DMS114 treated with DMSO at 0.1 percent for 48 hours (cell line): ENCODE measurements at regions not wholly inside any gene's neighbourhood (a gene's known extent, or its start where the extent isn't known, plus 50 kb on each side); places are given as distances from the start of the nearest gene placed in this dataset.

ENCODE experiments used
- DNase-seq: peaks from one replicate; lab custom pipeline; 2025; ENCODE audit not compliant: unreplicated experiment; lab: John Stamatoyannopoulos, UW

DNA sequence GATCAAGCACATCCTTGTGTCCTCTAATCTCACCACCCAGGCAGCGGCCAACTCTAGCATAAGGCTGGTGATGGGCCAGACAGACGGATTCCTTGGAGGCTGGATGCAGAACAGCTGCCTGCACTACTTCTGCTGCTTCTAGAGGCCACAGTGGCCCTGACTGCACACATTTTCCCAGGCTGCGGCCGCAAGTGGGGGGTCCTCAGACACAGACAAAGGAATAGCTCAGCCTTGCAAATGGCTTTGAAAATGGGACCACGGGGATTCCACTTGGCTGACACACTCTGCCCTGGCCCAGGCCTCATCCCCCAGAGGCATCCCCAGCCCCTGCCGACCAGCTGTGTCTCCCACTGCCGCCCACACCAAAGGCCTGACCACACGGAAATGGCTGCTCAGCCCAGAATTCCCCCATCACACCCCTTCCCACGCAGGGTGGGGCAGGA lies 540.8 kb downstream of the BNC2 start:
- no peak for DNase-seq

- no peak for DNase-seq
Measured at GRCh38 chr9:16331031-16331430, 539.4 kb downstream of the BNC2 start.

DNA sequence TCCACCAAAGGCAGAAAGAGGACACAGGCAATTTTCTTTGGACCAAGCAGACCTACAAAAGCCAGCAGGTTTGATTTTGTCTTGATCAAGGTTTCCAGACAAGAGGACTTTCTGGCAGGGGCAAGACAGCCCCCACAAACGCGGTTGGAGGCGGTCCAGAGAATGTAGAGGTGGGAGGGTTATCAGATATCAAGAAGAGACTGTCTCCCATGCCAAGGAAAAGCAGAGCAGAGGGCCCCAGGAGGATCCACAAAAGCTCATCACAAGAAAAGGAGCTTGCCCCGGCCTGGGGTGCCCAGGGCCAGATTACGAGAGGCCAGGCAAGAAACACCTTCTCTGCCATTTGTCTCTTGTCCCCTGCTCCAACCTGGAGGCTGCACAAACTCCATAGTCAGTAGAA lies 538.9 kb downstream of the BNC2 start:
- no peak for DNase-seq

- no peak for DNase-seq
Measured at GRCh38 chr9:16333691-16334090, 536.8 kb downstream of the BNC2 start.

GRCh38 chr9:16335788-16336580 lies 534.5 kb downstream of the BNC2 start:
- DNase-seq: no peak

DNA sequence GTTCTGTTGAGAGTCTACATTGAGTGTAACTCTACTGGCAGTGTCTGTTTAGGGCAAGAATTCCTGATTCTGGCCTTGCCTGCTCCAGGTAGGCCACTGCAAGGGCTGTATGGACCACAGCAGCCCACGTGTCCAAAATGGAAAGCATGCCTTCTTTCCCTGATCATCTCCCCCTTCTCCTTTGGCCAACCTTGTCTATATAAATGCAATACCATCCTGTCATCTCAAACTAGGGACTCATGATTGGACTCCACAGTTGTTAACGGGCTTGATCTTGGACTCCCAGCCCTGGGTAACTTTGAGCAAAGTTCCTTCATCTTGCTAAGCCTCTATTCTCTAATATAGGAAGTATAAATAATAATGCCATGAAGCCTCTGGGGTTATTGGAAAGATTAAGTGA lies 533.6 kb downstream of the BNC2 start:
- DNase-seq: no peak

DNA sequence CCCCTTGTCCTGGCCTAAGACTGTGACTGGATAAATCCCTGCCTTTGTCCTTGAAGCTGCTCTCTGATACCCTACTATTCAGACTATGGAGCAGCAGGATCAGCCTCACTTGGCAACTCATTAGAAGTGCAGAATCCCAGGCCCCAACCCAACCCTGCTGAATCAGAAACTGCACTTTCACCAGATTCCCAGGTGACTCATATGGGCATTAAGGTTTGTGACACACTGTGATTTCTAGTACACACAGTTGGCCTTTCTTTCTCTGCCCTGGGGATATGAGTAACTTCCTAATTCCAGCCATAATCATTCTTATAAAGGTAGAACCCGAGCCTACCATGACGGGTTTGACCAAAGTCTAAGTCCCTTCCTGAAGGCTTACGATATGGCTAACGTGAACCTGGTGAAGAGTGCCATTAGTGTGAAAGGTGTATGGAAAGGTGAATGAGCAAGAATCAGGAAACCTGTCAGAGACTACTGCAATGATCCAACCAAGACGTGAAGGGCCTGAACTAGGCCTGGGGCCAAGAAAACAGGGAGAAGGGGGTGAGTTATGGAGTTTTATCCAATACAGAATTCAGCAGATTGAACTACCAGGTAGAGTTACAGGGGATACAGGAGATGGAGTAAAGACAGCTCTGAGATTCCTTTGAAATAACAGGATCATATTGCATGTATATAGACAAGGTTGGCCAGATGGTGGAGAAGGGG lies 533.0 kb downstream of the BNC2 start:
- DNase-seq: no peak

DNA sequence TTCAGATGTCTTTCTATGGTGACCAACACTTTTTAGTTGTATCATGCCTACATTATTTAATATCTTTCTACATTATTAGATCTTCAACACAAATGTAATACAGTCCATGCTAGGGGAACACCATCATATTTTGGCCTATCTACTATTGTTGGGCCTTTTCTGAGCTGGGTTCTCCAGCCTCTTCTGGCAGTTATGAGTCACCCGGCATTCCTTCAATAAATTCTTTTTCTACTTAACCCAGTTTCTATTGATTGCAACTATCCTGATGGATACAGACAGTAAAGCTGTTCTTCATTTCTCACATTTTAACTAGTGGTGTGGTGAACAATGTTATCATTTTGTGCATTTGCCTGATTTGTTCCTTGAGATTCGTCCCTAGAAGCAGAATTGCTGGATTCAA lies 529.3 kb downstream of the BNC2 start:
- no peak for DNase-seq

DNA sequence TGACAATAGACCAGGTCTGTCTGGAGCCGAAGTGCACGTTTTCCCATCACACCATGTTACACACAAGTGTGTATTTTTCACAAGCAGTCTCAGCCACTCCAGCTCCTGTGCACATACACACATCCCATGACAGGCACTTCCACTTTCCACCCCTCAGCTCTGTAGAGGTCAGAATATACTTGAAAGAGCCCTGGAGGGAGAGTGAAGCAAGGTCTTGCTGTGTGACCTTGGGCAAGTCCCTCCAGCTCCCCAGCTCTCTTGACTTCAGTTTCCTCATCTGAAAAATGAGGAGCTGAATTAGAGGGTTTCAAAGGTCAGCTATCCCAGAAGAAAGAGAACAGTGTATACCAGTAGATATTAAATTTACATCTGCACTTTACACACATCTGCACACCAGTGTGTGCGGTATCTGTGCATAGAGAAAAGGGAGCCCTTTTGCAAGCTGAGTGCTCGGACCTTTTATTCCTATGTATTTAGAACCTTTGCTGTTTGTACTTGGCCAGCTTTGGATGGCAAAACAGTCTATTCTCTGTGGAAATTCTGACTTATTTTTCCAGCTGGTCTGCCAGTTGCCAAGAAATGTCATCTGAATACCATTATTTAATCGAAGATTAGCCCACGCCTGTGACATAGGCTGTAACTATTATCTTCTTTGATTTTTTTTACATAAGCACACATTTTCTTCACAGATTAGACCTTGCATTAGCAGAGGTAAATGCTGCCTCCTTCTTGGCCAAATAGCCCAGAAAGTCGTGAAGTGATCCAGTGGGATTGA lies 528.0 kb downstream of the BNC2 start:
- DNase-seq: no peak

DNA sequence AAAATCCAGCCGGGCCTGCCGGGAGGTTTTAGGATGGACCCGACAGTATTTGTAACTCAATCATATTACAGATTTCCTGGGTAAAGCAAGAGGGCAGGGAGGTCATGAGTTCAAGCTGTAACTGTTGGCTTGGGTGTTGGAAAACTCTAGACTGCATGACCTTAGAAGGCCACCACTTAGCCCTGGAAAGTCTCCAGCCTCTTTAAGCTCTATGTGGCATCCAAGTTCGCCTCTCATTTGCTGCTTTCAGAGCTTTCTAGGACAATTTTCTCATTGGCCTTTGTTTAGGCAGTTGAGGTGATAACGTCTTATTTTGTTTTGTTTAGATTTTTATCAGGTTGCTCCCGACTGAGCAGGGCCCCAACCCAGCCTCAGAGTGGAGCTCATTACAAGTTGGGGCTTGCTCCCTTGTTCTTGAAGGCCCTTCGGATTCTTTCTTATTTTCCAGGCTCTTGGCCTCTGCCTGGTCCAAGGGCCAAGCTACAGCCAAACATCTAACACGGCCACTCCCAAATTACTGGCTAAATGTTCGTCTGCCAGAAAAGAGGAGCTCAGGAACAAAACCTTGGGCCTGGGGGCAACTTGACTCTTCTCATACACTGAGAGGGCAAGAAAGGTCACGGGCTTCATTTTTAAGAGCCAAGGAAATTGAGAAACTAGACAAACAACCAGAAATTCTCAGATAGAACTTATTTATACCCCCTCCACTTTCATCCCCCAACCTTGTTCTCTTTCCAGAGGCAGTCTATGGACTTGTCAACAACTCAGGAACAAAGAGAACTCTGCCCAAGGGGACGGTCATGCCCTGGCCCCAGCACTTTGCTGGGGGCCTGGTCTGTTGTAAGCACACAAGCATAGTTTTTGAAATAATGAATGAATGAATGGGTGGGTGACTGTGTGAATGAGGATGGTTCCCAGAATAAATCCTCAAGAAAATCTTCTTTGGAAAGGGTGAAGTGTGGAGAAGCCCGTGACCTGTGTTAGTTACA lies 526.9 kb downstream of the BNC2 start:
- no peak for DNase-seq

DNA sequence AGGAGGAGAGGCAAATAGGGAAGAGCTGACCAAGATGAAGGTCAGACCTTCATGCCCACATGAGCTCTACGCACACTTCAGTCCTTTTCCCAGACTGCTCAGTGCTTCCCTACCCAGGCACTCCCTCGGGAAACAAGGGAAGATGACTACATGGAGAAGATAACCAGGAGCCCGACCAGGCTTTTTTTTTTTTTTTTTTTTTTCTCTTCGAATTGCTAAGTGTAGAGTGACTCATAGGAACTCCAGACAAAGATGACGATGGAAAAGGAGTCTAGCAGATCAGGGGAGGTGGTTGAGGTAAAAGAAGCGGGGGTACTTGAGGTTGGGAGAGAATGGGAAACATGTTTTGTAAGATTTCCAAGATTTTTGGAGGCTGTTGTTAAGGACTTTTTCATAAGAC lies 526.1 kb downstream of the BNC2 start:
- DNase-seq: no peak

- no peak for DNase-seq
Measured at GRCh38 chr9:16345902-16346301, 524.6 kb downstream of the BNC2 start.

GRCh38 chr9:16347886-16348285 lies 522.6 kb downstream of the BNC2 start:
- DNase-seq: no peak

DNA sequence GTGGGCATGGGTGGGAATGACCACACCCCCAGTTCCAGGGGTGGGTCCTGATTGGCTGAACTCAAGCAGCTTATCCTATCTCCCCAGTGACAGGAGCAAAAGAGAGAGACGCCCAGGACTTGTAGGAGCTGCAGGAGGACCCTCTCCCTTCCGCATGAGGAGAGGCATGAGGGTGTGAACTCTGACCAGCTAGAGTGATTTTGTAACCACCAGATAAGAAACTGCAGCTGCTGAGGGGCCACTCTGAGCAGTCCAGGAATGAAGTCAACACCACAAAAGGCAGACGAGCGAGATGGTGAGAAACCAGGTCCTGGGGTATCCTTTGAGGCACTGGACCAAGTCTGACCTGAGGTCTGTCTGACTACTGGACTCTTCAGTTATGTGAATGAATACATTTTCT lies 521.9 kb downstream of the BNC2 start:
- no peak for DNase-seq

DNA sequence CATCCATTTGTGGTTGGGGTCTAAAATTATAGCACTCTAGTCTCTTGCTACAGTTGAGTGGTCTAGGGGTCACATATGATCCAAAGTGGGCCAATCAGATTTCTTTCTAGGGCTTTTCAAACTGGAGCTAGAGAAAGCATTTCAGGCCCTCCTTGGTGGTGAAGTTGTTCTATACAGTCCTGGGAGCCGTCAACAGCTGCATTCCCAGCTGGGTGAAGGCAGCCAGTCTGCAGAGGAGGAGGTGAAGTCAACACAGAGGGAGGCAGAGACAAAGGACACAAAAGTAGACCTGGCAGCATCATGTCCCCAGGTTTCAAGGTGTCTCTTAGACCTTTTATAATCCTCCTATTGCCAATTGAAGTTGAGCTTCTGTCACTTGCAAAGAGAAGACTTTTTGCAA lies 518.2 kb downstream of the BNC2 start:
- DNase-seq: no peak

DNA sequence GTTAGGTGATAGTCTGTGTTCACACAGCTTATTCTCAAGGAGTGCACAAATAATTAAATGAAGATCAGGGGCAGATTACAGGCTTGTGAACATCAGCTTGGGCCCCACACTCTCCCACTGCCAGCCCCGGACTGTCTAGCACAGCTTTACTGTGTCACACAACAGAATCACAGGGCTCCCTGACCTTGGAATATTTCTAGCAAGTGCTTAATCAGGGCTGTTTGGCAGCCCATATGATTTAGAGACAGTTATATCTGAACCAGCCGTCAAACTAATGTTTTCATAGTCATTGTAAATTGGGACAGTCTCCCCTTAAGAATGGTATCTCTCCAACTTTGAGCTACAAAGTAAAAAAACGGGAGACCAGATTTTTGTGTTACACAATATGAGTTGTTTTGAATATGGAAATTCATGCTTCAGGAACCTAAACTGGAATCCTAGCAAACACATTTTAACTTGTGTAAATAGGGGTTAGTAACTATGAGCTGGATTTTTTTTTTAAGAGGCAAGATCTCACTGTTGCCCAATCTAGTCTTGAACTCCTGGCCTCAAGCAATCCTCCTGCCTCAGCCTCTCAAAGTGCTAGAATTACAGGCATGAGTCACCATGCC lies 517.6 kb downstream of the BNC2 start:
- DNase-seq: no peak

DNA sequence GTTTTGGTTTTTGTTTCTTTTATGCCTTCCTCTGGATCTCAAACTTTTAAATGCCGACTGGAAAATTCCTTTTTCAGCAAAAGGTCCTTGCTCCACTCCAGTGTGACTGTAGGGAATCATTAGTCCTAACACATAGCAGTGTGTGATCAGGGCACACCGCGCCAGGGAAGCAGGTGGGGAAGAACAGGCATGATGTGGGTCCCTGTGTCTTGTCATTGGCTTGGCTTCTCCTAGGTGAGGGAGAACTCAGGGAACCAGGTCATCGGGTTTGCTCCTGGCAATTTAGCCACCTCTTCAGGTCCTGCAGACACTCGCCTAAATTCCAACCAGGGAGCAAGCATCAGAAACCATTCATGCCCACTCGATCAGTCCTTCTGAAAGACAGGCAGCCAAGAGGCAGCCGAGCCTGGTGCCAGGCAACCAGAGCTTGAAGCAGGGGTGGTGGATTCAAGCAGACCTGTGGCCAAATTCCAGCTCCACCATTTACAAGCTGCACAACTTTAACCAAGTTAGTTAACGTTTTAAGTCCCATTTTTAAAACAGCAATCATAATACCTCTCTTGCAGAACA lies 514.2 kb downstream of the BNC2 start:
- DNase-seq: no peak

DNA sequence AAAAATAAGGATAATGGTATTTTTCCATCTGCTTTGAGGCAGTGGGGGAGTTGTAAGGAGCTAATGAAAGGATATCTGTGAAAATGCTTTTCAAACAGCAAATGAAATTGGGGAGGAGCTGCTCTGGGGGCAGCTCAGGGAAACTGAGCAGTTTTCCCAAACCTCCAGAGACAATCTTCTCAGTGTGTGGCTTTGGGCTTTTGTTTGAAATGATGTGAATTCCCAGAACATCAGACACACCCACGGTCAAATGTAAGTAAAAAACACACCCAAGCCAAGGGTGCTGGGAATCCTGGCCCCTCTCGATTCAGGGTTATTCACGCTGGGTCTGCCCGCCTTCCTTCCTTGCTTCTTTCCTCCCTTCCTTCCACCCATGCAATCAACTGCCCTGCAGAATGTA lies 512.6 kb downstream of the BNC2 start:
- no peak for DNase-seq

DNA sequence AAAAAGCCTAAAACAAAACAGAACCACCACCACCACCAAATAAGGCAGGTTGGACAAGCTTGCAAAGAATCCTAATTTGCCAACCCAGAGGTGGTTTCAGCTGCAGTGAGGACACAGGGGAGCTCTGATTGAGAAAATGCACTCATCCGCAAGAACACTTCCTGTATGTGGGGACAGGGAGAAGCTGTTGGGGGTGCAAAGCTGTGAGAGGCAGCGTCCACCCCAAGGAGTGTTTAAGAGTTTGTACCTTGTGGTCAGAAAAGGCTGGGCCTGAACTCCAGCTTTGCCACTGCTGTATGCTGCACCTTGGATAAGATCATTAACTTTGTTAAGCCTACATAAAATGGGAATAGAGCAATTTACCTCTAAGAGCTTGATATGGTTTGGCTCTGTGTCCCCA lies 511.7 kb downstream of the BNC2 start:
- no peak for DNase-seq
